ENCODE measurements at regions not wholly inside any gene's neighbourhood (a gene's known extent, or its start where the extent isn't known, plus 50 kb on each side); places are given as distances from the start of the nearest gene placed in this dataset.

DNA sequence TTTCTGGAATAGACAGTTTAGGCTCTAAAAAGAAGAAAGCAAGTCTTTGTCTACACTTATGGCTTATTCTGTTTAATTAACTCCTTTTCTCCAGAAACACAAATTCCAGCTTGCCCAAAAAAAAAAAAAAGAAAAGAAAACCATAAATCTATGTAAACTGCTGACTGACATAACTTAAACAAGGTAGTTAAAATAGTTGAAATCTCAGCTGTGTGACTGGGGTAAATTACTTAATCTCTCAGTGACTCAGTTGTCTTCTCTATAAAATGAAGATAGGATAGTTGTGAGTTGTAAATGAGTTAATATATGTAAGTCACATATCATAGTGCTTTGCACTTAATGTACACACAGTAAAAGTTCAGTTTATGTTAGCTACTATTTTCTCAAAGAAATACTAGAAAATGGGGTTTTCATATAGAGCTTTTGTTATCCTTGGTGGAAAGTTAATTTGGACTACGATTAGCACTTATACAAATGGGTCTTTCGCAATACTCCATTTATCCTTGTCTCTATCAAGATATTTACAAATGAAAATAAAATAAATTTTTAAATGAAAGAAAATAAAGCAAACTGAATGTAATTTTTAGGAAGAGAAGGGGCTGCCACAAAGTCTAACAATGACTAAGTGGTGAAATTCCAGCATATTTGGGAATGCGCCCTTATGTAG is 200.9 kb downstream of the MBL2 start:
- BruUV-seq (replicated peaks) = no TSS peak
- Histone ChIP-seq H3K56ac (ENCODE audit: extremely low read depth, insufficient read depth, low read length) (no peak overlapping the region), H3K4me3 (ENCODE audit: insufficient read depth, low read depth, low read length) (no peak overlapping the region), H3K14ac (replicated peaks; ENCODE audit: low read depth, low read length) (no peak overlapping the region), H4K91ac (ENCODE audit: insufficient read depth, low read depth, low read length) (no peak overlapping the region), H2BK5ac (ENCODE audit: low read depth, low read length, poor library complexity, severe bottlenecking) (no peak overlapping the region), H3K18ac (ENCODE audit: low read depth, low read length) (no peak overlapping the region), H3K36me3 (ENCODE audit: control insufficient read depth, insufficient read depth, low read length) (no peaks in the 10 kb centered on the region), H3K4me2 (ENCODE audit: low read depth, low read length) (no peak overlapping the region), H2BK120ac (ENCODE audit: low read depth, low read length) (no peak overlapping the region), H2AK5ac (ENCODE audit: low read depth, low read length) (no peak overlapping the region), H2AK9ac (replicated peaks; ENCODE audit: low read depth, low read length, poor library complexity) (no peak overlapping the region), H3K27ac (ENCODE audit: insufficient read depth, low read length) (no peak overlapping the region), H3K27me3 (ENCODE audit: control insufficient read depth, insufficient read depth, low read length) (no peaks in the 10 kb centered on the region), H3K9me1 (ENCODE audit: insufficient read depth, low read length) (no peaks in the 10 kb centered on the region), H3K9ac (ENCODE audit: low read depth, low read length) (no peak overlapping the region), H4K8ac (ENCODE audit: low read depth in 2 of 2, low read length in 2 of 2) (no peak overlapping the region), H2BK15ac (ENCODE audit: low read depth, low read length) (no peak overlapping the region), H3K9me3 (ENCODE audit: control insufficient read depth, insufficient read depth, low read length) (no peaks in the 10 kb centered on the region), H2AFZ (replicated peaks; ENCODE audit: low read length, poor library complexity) (no peak overlapping the region), H3K23ac (ENCODE audit: low read depth, low read length) (no peak overlapping the region), H3K79me1 (ENCODE audit: low read depth in 1 of 2, low read length in 2 of 2) (no peaks in the 10 kb centered on the region), H3K4ac (ENCODE audit: low read depth, low read length) (no peak overlapping the region), H3K4me1 (ENCODE audit: control insufficient read depth, insufficient read depth, low read length) (peaks cover 3% of the 10 kb centered on the region), H2BK20ac (ENCODE audit: low read depth, low read length) (no peak overlapping the region), H4K5ac (ENCODE audit: low read depth, low read length) (no peak overlapping the region), H4K20me1 (ENCODE audit: insufficient read depth, low read length) (no peaks in the 10 kb centered on the region)
- ATAC-seq (ENCODE audit: low read depth) (no peak), DNase-seq (no peak)
- no CpG with 5 or more reads among the region's 3 CpGs for WGBS, 2 experiments (ENCODE audit: extremely low coverage in 2 of 2, insufficient read length in 1 of 2)
- dilution Hi-C loops (cut with HindIII; ENCODE audit: low sequenced_read_pairs, unreplicated experiment) = no loop called here
- ChIA-PET CTCF (interaction anchor here (1.0 kb wide), 1 partner anchor 264 kb away, joined by 7 read pairs; no protein-coding TSS in a partner anchor), POLR2A (ENCODE audit: unreplicated experiment) (no interaction called here)
- in situ Hi-C loops (cut with MboI; ENCODE audit: low sequenced_read_pairs) = no loop called here
- TF ChIP-seq CEBPB (IDR thresholded peaks at IDR 0.05; ENCODE audit: low read depth, low read length) (peak; percentile 87), FOS (IDR thresholded peaks at IDR 0.05; ENCODE audit: low read depth, low read length) (no peak), RCOR1 (IDR thresholded peaks at IDR 0.05; ENCODE audit: insufficient replicate concordance, low read length) (no peak), SMC3 (IDR thresholded peaks at IDR 0.05; ENCODE audit: low read depth, low read length) (no peak)
- intact Hi-C loops (cut with micrococcal nuclease) = loop anchor here (10.0 kb wide), 1 partner anchor 153 kb away; no protein-coding TSS in a partner anchor

All from IMR-90 (cell line).